HEK293T (cell line): ENCODE measurements at regions not wholly inside any gene's neighbourhood (a gene's known extent, or its start where the extent isn't known, plus 50 kb on each side); places are given as distances from the start of the nearest gene placed in this dataset.

Experiments
- CTCF ChIA-PET: fragments of 350-600 bp; formaldehyde crosslinking; extraction: SDS; loops from one replicate; lab custom pipeline; 2021; ENCODE audit warnings: antibody characterized with exemption, inconsistent platforms; lab: Yijun Ruan, JAX
- POLR2A ChIA-PET: fragments of 350-600 bp; formaldehyde crosslinking; extraction: SDS; loops from one replicate; lab custom pipeline; 2020; ENCODE audit warnings: antibody characterized with exemption, inconsistent platforms; lab: Yijun Ruan, JAX
- DNase-seq: peaks from one replicate; pipeline ENCODE4 v3.0.0; 2012; ENCODE audit warnings: mixed read lengths; ENCODE audit errors: extremely low spot score
- ARNT ChIP-seq: fragments of 450-650 bp; IDR thresholded peaks from 2 replicates; pipeline ENCODE4 v1.6.1; 2017; ENCODE audit warnings: mild to moderate bottlenecking
- BHLHE40 ChIP-seq: fragments of 450-650 bp; IDR thresholded peaks from 2 replicates; pipeline ENCODE4 v1.6.1; 2016; ENCODE audit warnings: mild to moderate bottlenecking, moderate library complexity, borderline replicate concordance
- CTBP1 ChIP-seq: fragments of 450-650 bp; IDR thresholded peaks from 2 replicates; pipeline ENCODE4 v1.6.1; 2016; ENCODE audit warnings: borderline replicate concordance
- ELF4 ChIP-seq: fragments of 450-650 bp; IDR thresholded peaks from 2 replicates; pipeline ENCODE4 v1.6.1; 2017; ENCODE audit warnings: antibody characterized with exemption
- FOXA1 ChIP-seq: fragments of 450-650 bp; IDR thresholded peaks from 2 replicates; pipeline ENCODE4 v1.6.1; 2016; ENCODE audit warnings: mild to moderate bottlenecking
- FOXK2 ChIP-seq: fragments of 450-650 bp; IDR thresholded peaks from 2 replicates; pipeline ENCODE4 v1.6.1; 2016; ENCODE audit warnings: mild to moderate bottlenecking
- FOXM1 ChIP-seq: fragments of 450-650 bp; IDR thresholded peaks from 2 replicates; pipeline ENCODE4 v1.6.1; 2017; ENCODE audit warnings: mild to moderate bottlenecking, borderline replicate concordance
- HDGF ChIP-seq: fragments of 450-650 bp; IDR thresholded peaks from 2 replicates; pipeline ENCODE4 v1.6.1; 2017; ENCODE audit warnings: antibody characterized with exemption, borderline replicate concordance
- L3MBTL2 ChIP-seq: fragments of 450-650 bp; conservative IDR thresholded peaks from 2 replicates; pipeline ENCODE4 v1.6.1; 2016; ENCODE audit warnings: mild to moderate bottlenecking
- LEF1 ChIP-seq: fragments of 450-650 bp; IDR thresholded peaks from 2 replicates; pipeline ENCODE4 v1.6.1; 2017; ENCODE audit warnings: mild to moderate bottlenecking, borderline replicate concordance
- NFRKB ChIP-seq: fragments of 450-650 bp; IDR thresholded peaks from 2 replicates; pipeline ENCODE4 v1.6.1; 2016; ENCODE audit warnings: mild to moderate bottlenecking, moderate library complexity
- PKNOX1 ChIP-seq: fragments of 450-650 bp; IDR thresholded peaks from 2 replicates; pipeline ENCODE4 v1.6.1; 2016
- SP1 ChIP-seq: fragments of 450-650 bp; IDR thresholded peaks from 2 replicates; pipeline ENCODE4 v1.6.1; 2017
- SUZ12 ChIP-seq: fragments of 450-650 bp; IDR thresholded peaks from 2 replicates; pipeline ENCODE4 v1.6.1; 2016; ENCODE audit warnings: mild to moderate bottlenecking
- TARDBP ChIP-seq: fragments of 450-650 bp; IDR thresholded peaks from 2 replicates; pipeline ENCODE4 v1.6.1; 2016
- ZNF384 ChIP-seq: fragments of 450-650 bp; IDR thresholded peaks from 2 replicates; pipeline ENCODE4 v1.6.1; 2016

- ChIA-PET POLR2A (no interaction called here), CTCF (interaction anchor here (0.6 kb wide), 1 partner anchor 112 kb away, joined by 3 read pairs; no protein-coding TSS in a partner anchor)
- TF ChIP-seq L3MBTL2 = no peak
- TF ChIP-seq PKNOX1 = no peak
- no peak for TF ChIP-seq LEF1
- no peak for TF ChIP-seq BHLHE40
- no peak for TF ChIP-seq HDGF
- TF ChIP-seq TARDBP = no peak
- no peak for TF ChIP-seq CTBP1
- no peak for TF ChIP-seq ARNT
- TF ChIP-seq ELF4 = no peak
- TF ChIP-seq FOXK2 = no peak
- no peak for TF ChIP-seq FOXA1
- TF ChIP-seq SP1 = no peak
- no peak for TF ChIP-seq ZNF384
- no peak for DNase-seq
Observed at GRCh38 chr1:178645157-178645807, 79.8 kb upstream of the RALGPS2 start.

- no peak for TF ChIP-seq L3MBTL2
- no peak for TF ChIP-seq TARDBP
- TF ChIP-seq ZNF384 = no peak
- no peak for TF ChIP-seq FOXA1
- TF ChIP-seq ELF4 = no peak
- TF ChIP-seq FOXM1 = no peak
- TF ChIP-seq SP1 = no peak
- no peak for TF ChIP-seq BHLHE40
- TF ChIP-seq HDGF = no peak
- no peak for TF ChIP-seq SUZ12
- DNase-seq = no peak
- POLR2A ChIA-PET = no interaction called here
- CTCF ChIA-PET = no interaction called here
Observed at GRCh38 chr1:178645808-178646200, 79.2 kb upstream of the RALGPS2 start.

GRCh38 chr1:178646821-178647220, 78.2 kb upstream of the RALGPS2 start:
- CTCF ChIA-PET = no interaction called here
- POLR2A ChIA-PET = no interaction called here
- no peak for TF ChIP-seq HDGF
- no peak for TF ChIP-seq ZNF384
- TF ChIP-seq ARNT = no peak
- TF ChIP-seq L3MBTL2 = no peak
- TF ChIP-seq FOXA1 = no peak
- TF ChIP-seq CTBP1 = no peak
- no peak for TF ChIP-seq TARDBP
- no peak for DNase-seq

GRCh38 chr1:178648151-178648550, 76.9 kb upstream of the RALGPS2 start:
- ChIA-PET CTCF (no interaction called here), POLR2A (no interaction called here)
- no peak for TF ChIP-seq L3MBTL2
- TF ChIP-seq FOXA1 = no peak
- no peak for TF ChIP-seq ZNF384
- no peak for TF ChIP-seq SUZ12
- DNase-seq = no peak

- CTCF ChIA-PET = no interaction called here
- no peak for DNase-seq
- no peak for TF ChIP-seq FOXM1
- TF ChIP-seq ZNF384 = no peak
- no peak for TF ChIP-seq ARNT
- TF ChIP-seq HDGF = no peak
- TF ChIP-seq ELF4 = no peak
- no peak for TF ChIP-seq NFRKB
- no peak for TF ChIP-seq FOXA1
- TF ChIP-seq LEF1 = no peak
- no peak for TF ChIP-seq TARDBP
- no peak for TF ChIP-seq L3MBTL2
- TF ChIP-seq SUZ12 = no peak
- no peak for TF ChIP-seq CTBP1
- no peak for TF ChIP-seq PKNOX1
- TF ChIP-seq FOXK2 = no peak
- no peak for TF ChIP-seq BHLHE40
- TF ChIP-seq SP1 = no peak
- POLR2A ChIA-PET = no interaction called here
Observed at GRCh38 chr1:178649582-178650350, 75.3 kb upstream of the RALGPS2 start.

GRCh38 chr1:178650934-178651511, 74.0 kb upstream of the RALGPS2 start:
- ChIA-PET POLR2A (no interaction called here), CTCF (no interaction called here)
- no peak for DNase-seq
- TF ChIP-seq HDGF (no peak), BHLHE40 (no peak), FOXM1 (no peak), TARDBP (no peak)

GRCh38 chr1:178651742-178652141, 73.3 kb upstream of the RALGPS2 start:
- CTCF ChIA-PET = no interaction called here
- no peak for DNase-seq
- POLR2A ChIA-PET = no interaction called here
- TF ChIP-seq BHLHE40 = no peak
- no peak for TF ChIP-seq SUZ12
- no peak for TF ChIP-seq ARNT
- no peak for TF ChIP-seq CTBP1
- TF ChIP-seq TARDBP = no peak
- no peak for TF ChIP-seq FOXK2
- no peak for TF ChIP-seq HDGF
- no peak for TF ChIP-seq PKNOX1
- TF ChIP-seq SP1 = no peak
- TF ChIP-seq FOXA1 = no peak
- no peak for TF ChIP-seq FOXM1
